Liver (tissue), 8 donors: ENCODE measurements at regions not wholly inside any gene's neighbourhood (a gene's known extent, or its start where the extent isn't known, plus 50 kb on each side); places are given as distances from the start of the nearest gene placed in this dataset.

Experiments
- DNase-seq: peaks from one replicate; pipeline ENCODE4 v3.0.0-alpha.2; 2017; ENCODE audit warnings: low spot score
- H3K27ac ChIP-seq, 2 donors: one replicate each; pipeline ENCODE4 v1.7.0; 2013; ENCODE audit warnings: inconsistent platforms in 2 of 2, low read length in 2 of 2, control low read depth in 1 of 2, low read depth in 1 of 2, mild to moderate bottlenecking in 1 of 2
- H3K27me3 ChIP-seq, 4 donors: one replicate each; pipeline versions ENCODE4 v1.6.1 to v1.7.0; 2013; ENCODE audit warnings: low read length in 3 of 4, inconsistent platforms in 1 of 4, mild to moderate bottlenecking in 1 of 4, moderate library complexity in 1 of 4; ENCODE audit not compliant: control insufficient read depth in 4 of 4, insufficient read depth in 4 of 4
- H3K36me3 ChIP-seq, 4 donors: one replicate each; pipeline versions ENCODE4 v1.6.1 to v1.7.0; 2013; ENCODE audit warnings: low read length in 3 of 4, mild to moderate bottlenecking in 3 of 4, low read depth in 1 of 4, moderate library complexity in 1 of 4; ENCODE audit not compliant: control insufficient read depth in 4 of 4, insufficient read depth in 3 of 4
- H3K4me1 ChIP-seq, 4 donors: one replicate each; pipeline versions ENCODE4 v1.6.1 to v1.7.0; 2013; ENCODE audit warnings: low read length in 3 of 4, mild to moderate bottlenecking in 3 of 4, moderate library complexity in 1 of 4; ENCODE audit not compliant: control insufficient read depth in 4 of 4, insufficient read depth in 4 of 4
- H3K4me3 ChIP-seq, 3 donors: one replicate each; pipeline versions ENCODE4 v1.6.1 to v1.7.0; 2013; ENCODE audit warnings: low read length in 3 of 3, control low read depth in 1 of 3, low read depth in 1 of 3, mild to moderate bottlenecking in 1 of 3
- H3K9ac ChIP-seq, 2 donors: one replicate each; pipeline ENCODE4 v1.7.0; 2013; ENCODE audit warnings: low read length in 2 of 2, mild to moderate bottlenecking in 2 of 2, moderate library complexity in 2 of 2, control low read depth in 1 of 2, low read depth in 1 of 2
- H3K9me3 ChIP-seq, 4 donors: one replicate each; pipeline versions ENCODE4 v1.6.1 to v1.7.0; 2013; ENCODE audit warnings: low read length in 3 of 4; ENCODE audit not compliant: control insufficient read depth in 4 of 4
- EGR1 ChIP-seq, 2 donors: IDR thresholded peaks; 2 replicates each; pipeline ENCODE4 v1.6.1; 2016 to 2018; ENCODE audit warnings: antibody characterized with exemption in 2 of 2, low read depth in 2 of 2
- FOXA1 ChIP-seq: IDR thresholded peaks from 2 replicates; pipeline ENCODE4 v1.6.1; 2016; ENCODE audit warnings: antibody characterized with exemption
- FOXA2 ChIP-seq: IDR thresholded peaks from 2 replicates; pipeline ENCODE4 v1.6.1; 2016; ENCODE audit warnings: antibody characterized with exemption
- GABPA ChIP-seq, 2 donors: IDR thresholded peaks in 1 of 2; conservative IDR thresholded peaks in 1 of 2; 2 replicates each; pipeline ENCODE4 v1.6.1; 2016; ENCODE audit warnings: antibody characterized with exemption in 2 of 2, mild to moderate bottlenecking in 1 of 2, moderate library complexity in 1 of 2
- HNF4A ChIP-seq, 2 donors: conservative IDR thresholded peaks; 2 replicates each; pipeline ENCODE4 v1.6.1; 2016; ENCODE audit warnings: antibody characterized with exemption in 2 of 2, mild to moderate bottlenecking in 2 of 2
- HNF4G ChIP-seq: IDR thresholded peaks from 2 replicates; pipeline ENCODE4 v1.6.1; 2016; ENCODE audit warnings: antibody characterized with exemption
- JUND ChIP-seq, 2 donors: IDR thresholded peaks; 2 replicates each; pipeline ENCODE4 v1.6.1; 2016; ENCODE audit warnings: antibody characterized with exemption in 2 of 2
- NR2F2 ChIP-seq: IDR thresholded peaks from 2 replicates; pipeline ENCODE4 v1.6.1; 2016; ENCODE audit warnings: antibody characterized with exemption
- RAD21 ChIP-seq, 2 donors: IDR thresholded peaks; 2 replicates each; pipeline ENCODE4 v1.6.1; 2016; ENCODE audit warnings: antibody characterized with exemption in 2 of 2, mild to moderate bottlenecking in 2 of 2
- RXRA ChIP-seq, 2 donors: IDR thresholded peaks; 2 replicates each; pipeline ENCODE4 v1.6.1; 2017 to 2018; ENCODE audit warnings: antibody characterized with exemption in 2 of 2, mild to moderate bottlenecking in 1 of 2
- SP1 ChIP-seq: IDR thresholded peaks from 2 replicates; pipeline ENCODE4 v1.6.1; 2018; ENCODE audit warnings: antibody characterized with exemption, mild to moderate bottlenecking
- TAF1 ChIP-seq: conservative IDR thresholded peaks from 2 replicates; pipeline ENCODE4 v1.6.1; 2016; ENCODE audit warnings: antibody characterized with exemption, mild to moderate bottlenecking
- YY1 ChIP-seq: IDR thresholded peaks from 2 replicates; pipeline ENCODE4 v1.6.1; 2016; ENCODE audit warnings: antibody characterized with exemption, mild to moderate bottlenecking
- WGBS: extraction: QIAGEN DNeasy Blood & Tissue Kit; methylation state at CpG from one replicate; pipeline ENCODE4 v1.1.7; 2013; 5-methylcytosine and 5-hydroxymethylcytosine counted together
- TF ChIP-seq, protein P1 (sequence below): IDR thresholded peaks from 2 replicates; pipeline ENCODE4 v1.6.1; 2016; ENCODE audit warnings: antibody characterized with exemption
- TF ChIP-seq, protein P2 (sequence below): IDR thresholded peaks from 2 replicates; pipeline ENCODE4 v1.6.1; 2016; ENCODE audit warnings: antibody characterized with exemption
- TF ChIP-seq, protein P3 (sequence below): IDR thresholded peaks from 2 replicates; pipeline ENCODE4 v1.6.1; 2016; ENCODE audit warnings: antibody characterized with exemption
- TF ChIP-seq, protein P4 (sequence below): IDR thresholded peaks from 2 replicates; pipeline ENCODE4 v1.6.1; 2016; ENCODE audit warnings: antibody characterized with exemption, mild to moderate bottlenecking
- TF ChIP-seq, protein P5 (sequence below): fragments of 150-350 bp; IDR thresholded peaks from 2 replicates; pipeline ENCODE4 v1.5.1; 2017; ENCODE audit warnings: improper control_type of control experiment, low read depth, low read length; ENCODE audit not compliant: missing input control
- donor health status: healthy.
- donor health status: healthy.
- donor health status: healthy.
- donor health status: healthy.
- donor health status: healthy.

DNA sequence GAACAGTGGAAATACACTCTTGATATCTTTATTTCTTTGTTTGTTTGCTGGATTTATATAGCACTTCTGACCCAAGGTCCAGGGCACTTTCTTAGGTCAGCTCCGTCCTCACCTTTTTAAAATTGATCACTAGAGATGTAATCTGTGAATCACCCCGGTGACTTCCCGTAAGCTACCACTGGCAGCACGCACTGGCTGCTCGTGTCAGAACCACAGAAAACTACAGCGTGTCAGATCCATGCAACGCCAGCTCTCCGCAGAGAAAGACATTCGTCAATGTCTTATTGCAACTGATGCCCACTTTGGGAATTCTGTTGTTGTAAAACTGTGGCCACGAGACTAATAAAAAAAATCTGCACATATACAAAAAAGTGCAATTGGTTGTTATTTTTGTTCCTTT is 779.4 kb upstream of the ZEB2 start:
- Histone ChIP-seq H3K27me3 (no peaks in the 10 kb centered on the region), H3K27ac (no peak overlapping the region), H3K4me1 (no peaks in the 10 kb centered on the region), H3K4me3 (no peak overlapping the region), H3K9ac (no peak overlapping the region), H3K36me3 (no peaks in the 10 kb centered on the region), H3K9me3 (no peaks in the 10 kb centered on the region)
- no peak for TF ChIP-seq TAF1
- no peak for DNase-seq
- 81% methylated on average over 10 of the region's 10 CpGs for WGBS

DNA sequence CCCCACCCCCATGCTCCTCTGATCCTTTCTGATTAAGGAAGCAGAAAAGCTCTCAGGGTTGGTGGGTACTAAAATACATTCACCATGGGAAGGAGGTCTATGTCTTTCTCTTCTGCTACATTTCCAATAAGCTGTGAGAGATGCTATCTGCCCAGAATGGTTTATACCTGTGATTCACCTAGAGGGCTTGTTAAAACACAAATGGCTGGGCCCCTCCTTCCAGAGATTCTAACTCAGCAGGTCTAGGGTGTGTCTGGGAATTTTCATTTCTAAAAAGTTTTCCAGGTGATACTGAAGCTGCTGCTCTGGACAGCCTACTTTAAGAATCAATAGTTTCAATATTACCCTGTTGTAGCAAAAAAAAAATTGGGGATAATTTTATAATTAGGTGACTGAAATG is 772.2 kb upstream of the ZEB2 start:
- Histone ChIP-seq H3K9me3 (no peaks in the 10 kb centered on the region), H3K27ac (no peak overlapping the region), H3K27me3 (no peaks in the 10 kb centered on the region), H3K4me3 (no peak overlapping the region), H3K9ac (no peak overlapping the region), H3K36me3 (no peaks in the 10 kb centered on the region), H3K4me1 (no peaks in the 10 kb centered on the region)
- TF ChIP-seq HNF4G (no peak), JUND (IDR thresholded peaks at IDR 0.05) (no peak)
- no peak for DNase-seq

DNA sequence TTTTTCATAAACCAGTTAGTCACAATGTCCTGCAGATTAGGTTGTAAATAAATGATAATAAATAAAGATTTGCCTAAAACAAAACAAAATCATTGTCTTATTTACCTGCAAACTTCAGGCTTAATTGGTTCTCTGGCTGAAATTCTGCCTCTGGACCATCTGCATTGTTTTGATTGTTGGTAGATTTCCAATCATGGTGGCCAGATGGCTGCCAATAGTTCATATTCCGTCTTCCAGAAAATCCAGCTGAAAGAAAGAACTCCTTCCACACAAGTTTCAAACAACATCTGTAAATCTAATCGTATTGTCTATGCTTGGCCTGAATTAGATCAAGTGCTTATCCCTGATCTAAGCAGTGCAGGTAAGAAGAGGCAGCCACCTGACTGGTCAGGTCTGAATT is 771.1 kb upstream of the ZEB2 start:
- Histone ChIP-seq H3K4me3 (no peak overlapping the region), H3K27ac (no peak overlapping the region), H3K27me3 (no peaks in the 10 kb centered on the region), H3K36me3 (no peaks in the 10 kb centered on the region), H3K9ac (no peak overlapping the region), H3K4me1 (no peaks in the 10 kb centered on the region), H3K9me3 (no peaks in the 10 kb centered on the region)
- no peak for TF ChIP-seq HNF4A (conservative IDR thresholded peaks at IDR 0.05)
- no peak for TF ChIP-seq HNF4G
- WGBS = 84% methylated on average over 2 of the region's 2 CpGs
- no peak for DNase-seq

DNA sequence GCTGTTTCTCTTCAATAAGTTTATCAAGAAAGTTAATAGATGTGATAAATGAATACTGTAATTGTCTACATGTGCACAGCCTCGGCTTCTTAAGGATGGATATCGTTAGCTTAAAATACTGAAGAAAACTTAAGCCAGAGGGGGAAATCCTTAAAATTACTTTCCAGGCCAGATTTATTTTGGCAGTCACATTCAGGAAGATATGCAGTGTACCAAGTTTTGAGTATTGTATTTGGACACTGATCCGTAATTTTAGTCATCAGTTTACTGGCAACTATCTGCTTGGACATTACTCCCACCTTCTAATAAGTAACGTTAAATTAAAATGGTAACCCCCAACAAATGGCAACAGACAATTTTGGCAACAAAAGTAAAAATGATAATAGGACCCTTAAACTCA is 770.0 kb upstream of the ZEB2 start:
- Histone ChIP-seq H3K27ac (no peak overlapping the region), H3K9ac (no peak overlapping the region), H3K27me3 (no peaks in the 10 kb centered on the region), H3K36me3 (no peaks in the 10 kb centered on the region), H3K4me1 (no peaks in the 10 kb centered on the region), H3K9me3 (no peaks in the 10 kb centered on the region), H3K4me3 (no peak overlapping the region)
- WGBS = 74% methylated on average over 4 of the region's 4 CpGs
- no peak for TF ChIP-seq RAD21 (IDR thresholded peaks at IDR 0.05)
- TF ChIP-seq FOXA2 = no peak
- TF ChIP-seq YY1 = no peak
- TF ChIP-seq, protein P1, sequence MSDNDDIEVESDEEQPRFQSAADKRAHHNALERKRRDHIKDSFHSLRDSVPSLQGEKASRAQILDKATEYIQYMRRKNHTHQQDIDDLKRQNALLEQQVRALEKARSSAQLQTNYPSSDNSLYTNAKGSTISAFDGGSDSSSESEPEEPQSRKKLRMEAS = no peak
- TF ChIP-seq, protein P2, sequence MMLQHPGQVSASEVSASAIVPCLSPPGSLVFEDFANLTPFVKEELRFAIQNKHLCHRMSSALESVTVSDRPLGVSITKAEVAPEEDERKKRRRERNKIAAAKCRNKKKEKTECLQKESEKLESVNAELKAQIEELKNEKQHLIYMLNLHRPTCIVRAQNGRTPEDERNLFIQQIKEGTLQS = no peak
- TF ChIP-seq NR2F2 = no peak
- TF ChIP-seq, protein P3, sequence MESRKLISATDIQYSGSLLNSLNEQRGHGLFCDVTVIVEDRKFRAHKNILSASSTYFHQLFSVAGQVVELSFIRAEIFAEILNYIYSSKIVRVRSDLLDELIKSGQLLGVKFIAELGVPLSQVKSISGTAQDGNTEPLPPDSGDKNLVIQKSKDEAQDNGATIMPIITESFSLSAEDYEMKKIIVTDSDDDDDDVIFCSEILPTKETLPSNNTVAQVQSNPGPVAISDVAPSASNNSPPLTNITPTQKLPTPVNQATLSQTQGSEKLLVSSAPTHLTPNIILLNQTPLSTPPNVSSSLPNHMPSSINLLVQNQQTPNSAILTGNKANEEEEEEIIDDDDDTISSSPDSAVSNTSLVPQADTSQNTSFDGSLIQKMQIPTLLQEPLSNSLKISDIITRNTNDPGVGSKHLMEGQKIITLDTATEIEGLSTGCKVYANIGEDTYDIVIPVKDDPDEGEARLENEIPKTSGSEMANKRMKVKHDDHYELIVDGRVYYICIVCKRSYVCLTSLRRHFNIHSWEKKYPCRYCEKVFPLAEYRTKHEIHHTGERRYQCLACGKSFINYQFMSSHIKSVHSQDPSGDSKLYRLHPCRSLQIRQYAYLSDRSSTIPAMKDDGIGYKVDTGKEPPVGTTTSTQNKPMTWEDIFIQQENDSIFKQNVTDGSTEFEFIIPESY = no peak
- TF ChIP-seq EGR1 (IDR thresholded peaks at IDR 0.05; ENCODE audit: low read depth in 2 of 2) = no peak
- no peak for TF ChIP-seq SP1
- TF ChIP-seq, protein P4, sequence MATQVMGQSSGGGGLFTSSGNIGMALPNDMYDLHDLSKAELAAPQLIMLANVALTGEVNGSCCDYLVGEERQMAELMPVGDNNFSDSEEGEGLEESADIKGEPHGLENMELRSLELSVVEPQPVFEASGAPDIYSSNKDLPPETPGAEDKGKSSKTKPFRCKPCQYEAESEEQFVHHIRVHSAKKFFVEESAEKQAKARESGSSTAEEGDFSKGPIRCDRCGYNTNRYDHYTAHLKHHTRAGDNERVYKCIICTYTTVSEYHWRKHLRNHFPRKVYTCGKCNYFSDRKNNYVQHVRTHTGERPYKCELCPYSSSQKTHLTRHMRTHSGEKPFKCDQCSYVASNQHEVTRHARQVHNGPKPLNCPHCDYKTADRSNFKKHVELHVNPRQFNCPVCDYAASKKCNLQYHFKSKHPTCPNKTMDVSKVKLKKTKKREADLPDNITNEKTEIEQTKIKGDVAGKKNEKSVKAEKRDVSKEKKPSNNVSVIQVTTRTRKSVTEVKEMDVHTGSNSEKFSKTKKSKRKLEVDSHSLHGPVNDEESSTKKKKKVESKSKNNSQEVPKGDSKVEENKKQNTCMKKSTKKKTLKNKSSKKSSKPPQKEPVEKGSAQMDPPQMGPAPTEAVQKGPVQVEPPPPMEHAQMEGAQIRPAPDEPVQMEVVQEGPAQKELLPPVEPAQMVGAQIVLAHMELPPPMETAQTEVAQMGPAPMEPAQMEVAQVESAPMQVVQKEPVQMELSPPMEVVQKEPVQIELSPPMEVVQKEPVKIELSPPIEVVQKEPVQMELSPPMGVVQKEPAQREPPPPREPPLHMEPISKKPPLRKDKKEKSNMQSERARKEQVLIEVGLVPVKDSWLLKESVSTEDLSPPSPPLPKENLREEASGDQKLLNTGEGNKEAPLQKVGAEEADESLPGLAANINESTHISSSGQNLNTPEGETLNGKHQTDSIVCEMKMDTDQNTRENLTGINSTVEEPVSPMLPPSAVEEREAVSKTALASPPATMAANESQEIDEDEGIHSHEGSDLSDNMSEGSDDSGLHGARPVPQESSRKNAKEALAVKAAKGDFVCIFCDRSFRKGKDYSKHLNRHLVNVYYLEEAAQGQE = no peak
- TF ChIP-seq GABPA (IDR thresholded peaks at IDR 0.05 in 1 of 2, conservative IDR thresholded peaks at IDR 0.05 in 1 of 2) = no peak
- no peak for TF ChIP-seq FOXA1
- no peak for TF ChIP-seq TAF1
- TF ChIP-seq HNF4A (conservative IDR thresholded peaks at IDR 0.05) = no peak
- TF ChIP-seq JUND (IDR thresholded peaks at IDR 0.05) = no peak
- TF ChIP-seq, protein P5, sequence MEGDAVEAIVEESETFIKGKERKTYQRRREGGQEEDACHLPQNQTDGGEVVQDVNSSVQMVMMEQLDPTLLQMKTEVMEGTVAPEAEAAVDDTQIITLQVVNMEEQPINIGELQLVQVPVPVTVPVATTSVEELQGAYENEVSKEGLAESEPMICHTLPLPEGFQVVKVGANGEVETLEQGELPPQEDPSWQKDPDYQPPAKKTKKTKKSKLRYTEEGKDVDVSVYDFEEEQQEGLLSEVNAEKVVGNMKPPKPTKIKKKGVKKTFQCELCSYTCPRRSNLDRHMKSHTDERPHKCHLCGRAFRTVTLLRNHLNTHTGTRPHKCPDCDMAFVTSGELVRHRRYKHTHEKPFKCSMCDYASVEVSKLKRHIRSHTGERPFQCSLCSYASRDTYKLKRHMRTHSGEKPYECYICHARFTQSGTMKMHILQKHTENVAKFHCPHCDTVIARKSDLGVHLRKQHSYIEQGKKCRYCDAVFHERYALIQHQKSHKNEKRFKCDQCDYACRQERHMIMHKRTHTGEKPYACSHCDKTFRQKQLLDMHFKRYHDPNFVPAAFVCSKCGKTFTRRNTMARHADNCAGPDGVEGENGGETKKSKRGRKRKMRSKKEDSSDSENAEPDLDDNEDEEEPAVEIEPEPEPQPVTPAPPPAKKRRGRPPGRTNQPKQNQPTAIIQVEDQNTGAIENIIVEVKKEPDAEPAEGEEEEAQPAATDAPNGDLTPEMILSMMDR = no peak
- no peak for TF ChIP-seq RXRA (IDR thresholded peaks at IDR 0.05)
- no peak for TF ChIP-seq HNF4G
- no peak for DNase-seq
